Breast epithelium (tissue), 3 donors: ENCODE measurements at regions not wholly inside any gene's neighbourhood (a gene's known extent, or its start where the extent isn't known, plus 50 kb on each side); places are given as distances from the start of the nearest gene placed in this dataset.

ENCODE experiments used
- POLR2AphosphoS5 ChIP-seq, 3 donors: sonication (generic); formaldehyde crosslinking; IDR thresholded peaks; one replicate each; pipeline ENCODE4 v1.6.1; 2017; ENCODE audit warnings: antibody characterized with exemption in 3 of 3
- TF ChIP-seq, protein P1 (sequence below), 3 donors: fragments of 450-650 bp; IDR thresholded peaks; one replicate each; pipeline ENCODE4 v1.5.1; 2016 to 2017; ENCODE audit warnings: antibody characterized with exemption in 3 of 3, mild to moderate bottlenecking in 3 of 3, moderate library complexity in 3 of 3

DNA sequence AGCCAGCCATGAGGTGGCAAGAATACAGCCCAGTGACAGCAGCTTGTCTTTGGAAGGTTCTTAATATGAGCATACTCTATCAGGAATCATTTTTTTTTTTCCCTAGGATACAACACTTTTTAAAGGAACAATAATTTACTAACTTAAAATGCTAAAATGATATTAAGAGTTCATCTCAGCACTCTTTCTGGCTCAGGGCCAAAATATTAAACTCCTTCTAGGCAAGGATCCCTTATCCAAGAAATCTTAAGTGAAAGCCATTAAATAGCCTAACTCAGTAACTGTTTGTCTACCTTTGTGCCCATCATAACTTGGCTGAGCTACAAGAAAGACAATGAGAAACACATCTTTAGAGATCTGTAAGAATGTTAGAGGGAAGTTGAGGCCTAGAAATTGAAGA, 529.5 kb upstream of the TGFBR2 start:
- no peak for TF ChIP-seq POLR2AphosphoS5 (IDR thresholded peaks at IDR 0.05)
- TF ChIP-seq, protein P1, sequence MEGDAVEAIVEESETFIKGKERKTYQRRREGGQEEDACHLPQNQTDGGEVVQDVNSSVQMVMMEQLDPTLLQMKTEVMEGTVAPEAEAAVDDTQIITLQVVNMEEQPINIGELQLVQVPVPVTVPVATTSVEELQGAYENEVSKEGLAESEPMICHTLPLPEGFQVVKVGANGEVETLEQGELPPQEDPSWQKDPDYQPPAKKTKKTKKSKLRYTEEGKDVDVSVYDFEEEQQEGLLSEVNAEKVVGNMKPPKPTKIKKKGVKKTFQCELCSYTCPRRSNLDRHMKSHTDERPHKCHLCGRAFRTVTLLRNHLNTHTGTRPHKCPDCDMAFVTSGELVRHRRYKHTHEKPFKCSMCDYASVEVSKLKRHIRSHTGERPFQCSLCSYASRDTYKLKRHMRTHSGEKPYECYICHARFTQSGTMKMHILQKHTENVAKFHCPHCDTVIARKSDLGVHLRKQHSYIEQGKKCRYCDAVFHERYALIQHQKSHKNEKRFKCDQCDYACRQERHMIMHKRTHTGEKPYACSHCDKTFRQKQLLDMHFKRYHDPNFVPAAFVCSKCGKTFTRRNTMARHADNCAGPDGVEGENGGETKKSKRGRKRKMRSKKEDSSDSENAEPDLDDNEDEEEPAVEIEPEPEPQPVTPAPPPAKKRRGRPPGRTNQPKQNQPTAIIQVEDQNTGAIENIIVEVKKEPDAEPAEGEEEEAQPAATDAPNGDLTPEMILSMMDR (IDR thresholded peaks at IDR 0.05): no peak
